Endothelial cell of umbilical vein (primary cell): ENCODE measurements at regions not wholly inside any gene's neighbourhood (a gene's known extent, or its start where the extent isn't known, plus 50 kb on each side); places are given as distances from the start of the nearest gene placed in this dataset.
"Not testable (repeated sequence)": the region's sequence is repeated elsewhere in the genome, so short reads cannot be mapped to it uniquely, and the experiment has no call there.

Experiments
- BruUV-seq: library from RNA; stranded (reverse); fragments of 400-500 nt; replicated peaks from 2 replicates; lab custom pipeline; 2021; lab: Mats Ljungman, UMichigan
- CTCF ChIA-PET: fragments of 300-600, 350-600 bp; sonication (Branson Sonifier 250); formaldehyde crosslinking; loops from one replicate; lab custom pipeline; 2021; ENCODE audit warnings: antibody characterized with exemption, inconsistent platforms; lab: Charles Lee
- POLR2A ChIA-PET: fragments of 300-600, 350-600 bp; sonication (Branson Sonifier 250); formaldehyde crosslinking; loops from one replicate; lab custom pipeline; 2021; ENCODE audit warnings: antibody characterized with exemption, inconsistent platforms; lab: Charles Lee
- DNase-seq: peaks from one replicate; pipeline ENCODE4 v3.0.0-alpha.2; 2011; ENCODE audit warnings: low read depth, low spot score
- FAIRE-seq: peaks from 2 replicates; lab custom pipeline; 2011; peaks lifted over from hg19 to GRCh38; lab: Jason Lieb, UNC
- H2AFZ ChIP-seq: 2 replicates; pipeline ENCODE4 v1.6.0; 2012; ENCODE audit warnings: low read depth, low read length, control low read depth, inconsistent platforms
- H3K27ac ChIP-seq: 2 replicates; pipeline ENCODE4 v1.5.1; 2011; ENCODE audit warnings: low read depth, mild to moderate bottlenecking, control low read depth, low read length, moderate library complexity; ENCODE audit not compliant: insufficient read depth
- H3K27me3 ChIP-seq, 2 experiments: 2 replicates each; pipeline versions ENCODE4 v1.6.0 to v1.6.1; 2011; ENCODE audit warnings: low read length in 2 of 2, mixed read lengths in 1 of 2; ENCODE audit not compliant: control insufficient read depth in 2 of 2, insufficient read depth in 2 of 2
- H3K36me3 ChIP-seq, 2 experiments: 2 replicates in 1 of 2; 3 replicates in 1 of 2; pipeline ENCODE4 v1.5.1; 2011; ENCODE audit warnings: low read length in 2 of 2, mild to moderate bottlenecking in 1 of 2, moderate library complexity in 1 of 2; ENCODE audit not compliant: control insufficient read depth in 2 of 2, insufficient read depth in 2 of 2; ENCODE audit errors: extremely low read depth in 1 of 2
- H3K4me1 ChIP-seq: 3 replicates; pipeline ENCODE4 v1.5.1; 2011; ENCODE audit warnings: mild to moderate bottlenecking, low read length; ENCODE audit not compliant: control insufficient read depth, insufficient read depth; ENCODE audit errors: extremely low read depth
- H3K4me2 ChIP-seq: 2 replicates; pipeline ENCODE4 v1.6.1; 2011; ENCODE audit warnings: low read length, control low read depth, mixed read lengths; ENCODE audit not compliant: insufficient read depth
- H3K4me3 ChIP-seq, 3 experiments: fragments of 200-600 bp in 1 of 3; sonication (generic), shearing (Covaris generic) in 1 of 3; replicated peaks in 1 of 3; 2 replicates each; pipeline ENCODE4 v1.5.1; 2011 to 2016; ENCODE audit warnings: control low read depth in 3 of 3, low read length in 3 of 3, mild to moderate bottlenecking in 2 of 3, inconsistent platforms in 1 of 3, low read depth in 1 of 3, moderate library complexity in 1 of 3; ENCODE audit not compliant: insufficient read depth in 1 of 3
- H3K79me2 ChIP-seq: 2 replicates; pipeline ENCODE4 v1.6.0; 2012; ENCODE audit warnings: low read length, inconsistent platforms; ENCODE audit not compliant: control insufficient read depth, insufficient read depth
- H3K9ac ChIP-seq: replicated peaks from 2 replicates; pipeline ENCODE3; 2011; ENCODE audit warnings: low read length, control low read depth; ENCODE audit not compliant: insufficient read depth; ENCODE audit errors: extremely low read depth
- H3K9me1 ChIP-seq: replicated peaks from 3 replicates; pipeline ENCODE4 v1.6.0; 2011; ENCODE audit warnings: mild to moderate bottlenecking, low read length; ENCODE audit not compliant: control insufficient read depth, insufficient read depth; ENCODE audit errors: extremely low read depth
- H3K9me3 ChIP-seq: replicated peaks from 2 replicates; pipeline ENCODE4 v1.5.1; 2012; ENCODE audit warnings: low read length, inconsistent platforms; ENCODE audit not compliant: control insufficient read depth, insufficient read depth
- H4K20me1 ChIP-seq: replicated peaks from 2 replicates; pipeline ENCODE3; 2011; ENCODE audit warnings: mild to moderate bottlenecking, low read length; ENCODE audit not compliant: control insufficient read depth, insufficient read depth; ENCODE audit errors: extremely low read depth
- EZH2 ChIP-seq: IDR thresholded peaks from 2 replicates; pipeline ENCODE4 v1.6.1; 2012; ENCODE audit warnings: borderline replicate concordance, low read depth, mild to moderate bottlenecking, moderate library complexity, low read length, inconsistent platforms; ENCODE audit not compliant: severe bottlenecking
- FOS ChIP-seq: IDR thresholded peaks from 2 replicates; pipeline ENCODE4 v1.6.1; 2011; ENCODE audit warnings: mild to moderate bottlenecking, low read length, moderate library complexity, borderline replicate concordance; ENCODE audit not compliant: insufficient read depth
- GATA2 ChIP-seq: IDR thresholded peaks from 2 replicates; pipeline ENCODE4 v1.7.0; 2011; ENCODE audit warnings: low read depth, mild to moderate bottlenecking, moderate library complexity, mixed read lengths, low read length; ENCODE audit not compliant: insufficient read length, insufficient read depth
- JUN ChIP-seq: IDR thresholded peaks from 2 replicates; pipeline ENCODE4 v1.6.1; 2011; ENCODE audit warnings: borderline replicate concordance, low read depth; ENCODE audit not compliant: insufficient read length, insufficient read depth
- MYC ChIP-seq: IDR thresholded peaks from one replicate; pipeline ENCODE4 v1.6.1; 2011; ENCODE audit warnings: mild to moderate bottlenecking, low read depth, low read length
- POLR2A ChIP-seq: IDR thresholded peaks from 2 replicates; pipeline ENCODE4 v1.6.1; 2012; ENCODE audit warnings: low read depth, mild to moderate bottlenecking, control low read depth, low read length
- POLR2AphosphoS5 ChIP-seq: IDR thresholded peaks from 2 replicates; pipeline ENCODE4 v1.6.1; 2012; ENCODE audit warnings: low read depth, mild to moderate bottlenecking, control low read depth, low read length, moderate library complexity; ENCODE audit not compliant: insufficient read depth
- dilution Hi-C: fragments of 300-500 bp; cut with MboI; formaldehyde crosslinking; loops from one replicate; pipeline ENCODE4 v1.15.0; 2019; ENCODE audit warnings: low sequenced_read_pairs; ENCODE audit not compliant: extremely low pct_ligation_motif_present
- intact Hi-C: fragments of 100-400 bp; cut with micrococcal nuclease; formaldehyde crosslinking; loops from one replicate; pipeline ENCODE4 v1.10.0; 2022
- TF ChIP-seq, protein P1 (sequence below): IDR thresholded peaks from 2 replicates; pipeline ENCODE4 v1.6.1; 2011; ENCODE audit not compliant: insufficient read depth, insufficient read length
- TF ChIP-seq, protein P2 (sequence below), 2 donors: IDR thresholded peaks; 1 replicate in 1 of 2; 2 replicates in 1 of 2; pipeline ENCODE4 v1.5.1; 2011; ENCODE audit warnings: low read length in 2 of 2, mild to moderate bottlenecking in 2 of 2, moderate library complexity in 2 of 2, control low read depth in 1 of 2, inconsistent platforms in 1 of 2, low read depth in 1 of 2; ENCODE audit not compliant: insufficient read depth in 1 of 2; ENCODE audit errors: extremely low read depth in 1 of 2

DNA sequence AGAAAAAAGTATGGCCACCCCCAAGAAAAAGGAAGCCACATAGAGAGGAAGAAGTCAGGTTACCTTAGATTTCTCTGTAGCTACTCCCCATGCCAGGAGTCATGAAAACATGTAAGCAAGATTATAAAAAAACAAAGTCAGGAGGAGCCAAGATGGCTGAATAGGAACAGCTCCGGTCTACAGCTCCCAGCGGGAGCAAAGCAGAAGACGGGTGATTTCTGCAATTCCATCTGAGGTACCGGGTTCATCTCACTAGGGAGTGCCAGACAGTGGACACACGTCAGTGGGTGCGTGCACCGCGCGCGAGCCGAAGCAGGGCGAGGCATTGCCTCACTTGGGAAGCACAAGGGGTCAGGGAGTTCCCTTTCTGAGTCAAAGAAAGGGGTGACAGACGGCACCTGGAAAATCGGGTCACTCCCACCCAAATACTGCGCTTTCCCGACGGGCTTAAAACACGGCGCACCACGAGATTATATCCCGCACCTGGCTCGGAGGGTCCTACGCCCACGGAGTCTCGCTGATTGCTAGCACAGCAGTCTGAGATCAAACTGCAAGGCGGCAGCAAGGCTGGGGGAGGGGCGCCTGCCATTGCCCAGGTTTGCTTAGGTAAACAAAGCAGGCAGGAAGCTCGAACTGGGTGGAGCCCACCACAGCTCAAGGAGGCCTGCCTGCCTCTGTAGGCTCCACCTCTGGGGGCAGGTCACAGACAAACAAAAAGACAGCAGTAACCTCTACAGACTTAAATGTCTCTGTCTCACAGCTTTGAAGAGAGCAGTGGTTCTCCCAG is 347.3 kb downstream of the HINT1 start:
- FAIRE-seq = not testable (repeated sequence)

DNA sequence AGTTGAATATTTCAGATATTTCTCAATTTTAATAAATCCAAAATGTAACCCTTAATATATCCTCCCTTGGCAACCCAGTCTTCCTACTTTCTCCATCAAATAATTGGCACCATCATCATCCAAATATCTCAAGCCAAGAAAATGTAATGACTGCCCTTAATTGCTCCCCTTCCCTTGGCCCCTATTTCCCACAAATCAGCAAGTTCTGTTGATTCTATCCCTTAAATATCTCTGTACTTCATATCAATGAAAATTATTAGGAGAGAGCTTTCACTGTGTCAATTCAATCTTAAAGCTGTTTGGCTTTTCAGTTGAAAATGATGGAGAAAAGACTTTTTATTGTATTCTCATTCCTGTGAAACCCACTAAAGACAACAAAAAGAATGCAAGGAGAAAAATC is 349.8 kb downstream of the HINT1 start:
- intact Hi-C loops = no loop called here

More for the DNA sequence above, 347.3 kb downstream of the HINT1 start:
- CTCF ChIA-PET, POLR2A ChIA-PET, H3K27ac ChIP-seq, H3K4me2 ChIP-seq, H2AFZ ChIP-seq, DNase-seq, H3K9ac ChIP-seq, intact Hi-C loops, H3K79me2 ChIP-seq, H3K4me3 ChIP-seq, dilution Hi-C loops, H4K20me1 ChIP-seq, H3K9me1 ChIP-seq, H3K4me1 ChIP-seq, H3K36me3 ChIP-seq, BruUV-seq, H3K9me3 ChIP-seq, H3K27me3 ChIP-seq: not testable (repeated sequence)

More for the DNA sequence above, 349.8 kb downstream of the HINT1 start:
- Histone ChIP-seq H3K27me3 (no peaks in the 10 kb centered on the region), H3K4me3 (no peak overlapping the region), H3K4me1 (no peaks in the 10 kb centered on the region), H2AFZ (no peak overlapping the region), H3K4me2 (no peak overlapping the region), H4K20me1 (no peaks in the 10 kb centered on the region), H3K36me3 (no peaks in the 10 kb centered on the region), H3K9me1 (no peaks in the 10 kb centered on the region), H3K79me2 (no peaks in the 10 kb centered on the region), H3K9ac (no peak overlapping the region), H3K27ac (no peak overlapping the region), H3K9me3 (no peaks in the 10 kb centered on the region)
- POLR2A ChIA-PET = no interaction called here
- BruUV-seq = no TSS peak
- FAIRE-seq (no peak), DNase-seq (no peak)
- dilution Hi-C loops = no loop called here
- no peak for TF ChIP-seq MYC
- TF ChIP-seq POLR2AphosphoS5 = no peak
- no peak for TF ChIP-seq JUN
- TF ChIP-seq, protein P1, sequence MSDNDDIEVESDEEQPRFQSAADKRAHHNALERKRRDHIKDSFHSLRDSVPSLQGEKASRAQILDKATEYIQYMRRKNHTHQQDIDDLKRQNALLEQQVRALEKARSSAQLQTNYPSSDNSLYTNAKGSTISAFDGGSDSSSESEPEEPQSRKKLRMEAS = no peak
- no peak for TF ChIP-seq FOS
- TF ChIP-seq GATA2 = no peak
- TF ChIP-seq POLR2A = no peak
- no peak for TF ChIP-seq EZH2
- TF ChIP-seq, protein P2, sequence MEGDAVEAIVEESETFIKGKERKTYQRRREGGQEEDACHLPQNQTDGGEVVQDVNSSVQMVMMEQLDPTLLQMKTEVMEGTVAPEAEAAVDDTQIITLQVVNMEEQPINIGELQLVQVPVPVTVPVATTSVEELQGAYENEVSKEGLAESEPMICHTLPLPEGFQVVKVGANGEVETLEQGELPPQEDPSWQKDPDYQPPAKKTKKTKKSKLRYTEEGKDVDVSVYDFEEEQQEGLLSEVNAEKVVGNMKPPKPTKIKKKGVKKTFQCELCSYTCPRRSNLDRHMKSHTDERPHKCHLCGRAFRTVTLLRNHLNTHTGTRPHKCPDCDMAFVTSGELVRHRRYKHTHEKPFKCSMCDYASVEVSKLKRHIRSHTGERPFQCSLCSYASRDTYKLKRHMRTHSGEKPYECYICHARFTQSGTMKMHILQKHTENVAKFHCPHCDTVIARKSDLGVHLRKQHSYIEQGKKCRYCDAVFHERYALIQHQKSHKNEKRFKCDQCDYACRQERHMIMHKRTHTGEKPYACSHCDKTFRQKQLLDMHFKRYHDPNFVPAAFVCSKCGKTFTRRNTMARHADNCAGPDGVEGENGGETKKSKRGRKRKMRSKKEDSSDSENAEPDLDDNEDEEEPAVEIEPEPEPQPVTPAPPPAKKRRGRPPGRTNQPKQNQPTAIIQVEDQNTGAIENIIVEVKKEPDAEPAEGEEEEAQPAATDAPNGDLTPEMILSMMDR (IDR thresholded peaks at IDR 0.05; ENCODE audit: extremely low read depth in 1 of 2, insufficient read depth in 1 of 2, low read depth in 1 of 2, low read length in 2 of 2) = no peak
- CTCF ChIA-PET = interaction anchor here (1.4 kb wide), 1 partner anchor 56 kb away, joined by 3 read pairs; no protein-coding TSS in a partner anchor
